H1 (cell line): ENCODE measurements at regions not wholly inside any gene's neighbourhood (a gene's known extent, or its start where the extent isn't known, plus 50 kb on each side); places are given as distances from the start of the nearest gene placed in this dataset.
A peak's percentile ranks its signal among the peaks of the same experiment; 100 is the strongest.

ENCODE experiments used
- CTCF ChIA-PET: fragments of 300-600 bp; sonication (Branson Sonifier 250); formaldehyde crosslinking; loops from one replicate; lab custom pipeline; 2021; ENCODE audit not compliant: partially characterized antibody; lab: Charles Lee
- POLR2A ChIA-PET: fragments of 300-600 bp; sonication (Branson Sonifier 250); formaldehyde crosslinking; loops from one replicate; lab custom pipeline; 2021; ENCODE audit warnings: inconsistent platforms; ENCODE audit not compliant: partially characterized antibody; lab: Charles Lee
- DNase-seq, 2 experiments: peaks; one replicate each; pipeline versions ENCODE4 v3.0.0 to v3.0.0-alpha.2; 2010 to 2022; ENCODE audit warnings: low spot score in 2 of 2, low read depth in 1 of 2, mixed read lengths in 1 of 2
- FAIRE-seq: peaks from 2 replicates; lab custom pipeline; 2011; peaks lifted over from hg19 to GRCh38; lab: Jason Lieb, UNC
- H2AFZ ChIP-seq: 2 replicates; pipeline ENCODE4 v1.8.1; 2012; ENCODE audit warnings: low read length, inconsistent platforms
- H2AK5ac ChIP-seq: 2 replicates; pipeline ENCODE4 v1.6.1; 2013; ENCODE audit warnings: low read depth, low read length
- H2BK120ac ChIP-seq: replicated peaks from 2 replicates; pipeline ENCODE3; 2013; ENCODE audit warnings: low read depth, low read length, inconsistent platforms
- H2BK12ac ChIP-seq: 2 replicates; pipeline ENCODE4 v1.6.1; 2013; ENCODE audit warnings: low read depth, low read length
- H2BK15ac ChIP-seq: 2 replicates; pipeline ENCODE4 v1.6.1; 2013; ENCODE audit warnings: low read length
- H2BK20ac ChIP-seq: 2 replicates; pipeline ENCODE4 v1.6.1; 2013; ENCODE audit warnings: low read length
- H2BK5ac ChIP-seq: 2 replicates; pipeline ENCODE4 v1.6.1; 2013; ENCODE audit warnings: low read depth, low read length
- H3K14ac ChIP-seq: 2 replicates; pipeline ENCODE4 v1.6.1; 2013; ENCODE audit warnings: inconsistent platforms; ENCODE audit not compliant: insufficient read length
- H3K18ac ChIP-seq: 2 replicates; pipeline ENCODE4 v1.6.1; 2013; ENCODE audit warnings: low read length; ENCODE audit errors: extremely low read depth
- H3K23ac ChIP-seq: 2 replicates; pipeline ENCODE4 v1.6.1; 2013; ENCODE audit warnings: inconsistent platforms; ENCODE audit not compliant: insufficient read length
- H3K23me2 ChIP-seq: 2 replicates; pipeline ENCODE4 v1.6.1; 2013; ENCODE audit warnings: low read depth, low read length
- H3K27ac ChIP-seq: 2 replicates; pipeline ENCODE4 v1.6.1; 2011; ENCODE audit warnings: low read depth, low read length, inconsistent platforms
- H3K27me3 ChIP-seq, 4 experiments: replicated peaks in 1 of 4; 1 replicate in 1 of 4; 2 replicates in 3 of 4; pipeline versions ENCODE4 v1.6.1 to v1.8.1; 2011 to 2013; ENCODE audit warnings: low read length in 3 of 4, mild to moderate bottlenecking in 3 of 4, inconsistent platforms in 2 of 4, mixed read lengths in 2 of 4, moderate library complexity in 1 of 4; ENCODE audit not compliant: control insufficient read depth in 3 of 4, insufficient read depth in 3 of 4; ENCODE audit errors: extremely low read depth in 1 of 4
- H3K36me3 ChIP-seq, 4 experiments: 2 replicates each; pipeline versions ENCODE4 v1.6.1 to v1.8.1; 2011 to 2013; ENCODE audit warnings: mild to moderate bottlenecking in 4 of 4, low read length in 3 of 4, moderate library complexity in 2 of 4, control low read depth in 1 of 4, inconsistent platforms in 1 of 4; ENCODE audit not compliant: insufficient read depth in 4 of 4, control insufficient read depth in 2 of 4
- H3K4ac ChIP-seq: replicated peaks from 2 replicates; pipeline ENCODE3; 2013; ENCODE audit warnings: low read length, low read depth, mixed read lengths, inconsistent platforms; ENCODE audit not compliant: insufficient read length
- H3K4me1 ChIP-seq, 4 experiments: replicated peaks in 1 of 4; 1 replicate in 1 of 4; 2 replicates in 3 of 4; pipeline versions ENCODE4 v1.6.1 to v1.8.1; 2011 to 2013; ENCODE audit warnings: low read length in 3 of 4, inconsistent platforms in 2 of 4, mixed read lengths in 1 of 4; ENCODE audit not compliant: insufficient read depth in 4 of 4, control insufficient read depth in 3 of 4
- H3K4me2 ChIP-seq, 2 experiments: 2 replicates each; pipeline versions ENCODE4 v1.6.1 to v1.8.1; 2011 to 2013; ENCODE audit warnings: low read depth in 2 of 2, low read length in 2 of 2, control low read depth in 1 of 2, inconsistent platforms in 1 of 2, mild to moderate bottlenecking in 1 of 2; ENCODE audit not compliant: insufficient read depth in 1 of 2
- H3K4me3 ChIP-seq, 4 experiments: fragments of 200-600, 300-600 bp in 1 of 4; sonication (generic), shearing (Covaris generic), sonication (Bioruptor Twin) in 1 of 4; 2 replicates each; pipeline versions ENCODE4 v1.5.1 to v1.8.1; 2011 to 2016; ENCODE audit warnings: low read length in 4 of 4, low read depth in 3 of 4, control low read depth in 2 of 4, inconsistent platforms in 2 of 4, mild to moderate bottlenecking in 2 of 4, mixed read lengths in 1 of 4, moderate library complexity in 1 of 4; ENCODE audit not compliant: insufficient read depth in 2 of 4; ENCODE audit errors: extremely low read depth in 1 of 4
- H3K56ac ChIP-seq: replicated peaks from 2 replicates; pipeline ENCODE3; 2013; ENCODE audit warnings: low read depth, mild to moderate bottlenecking, mixed read lengths, low read length, inconsistent platforms; ENCODE audit not compliant: insufficient read length
- H3K79me1 ChIP-seq: 2 replicates; pipeline ENCODE4 v1.6.1; 2013; ENCODE audit warnings: low read depth, low read length, control low read depth
- H3K79me2 ChIP-seq, 2 experiments: 2 replicates each; pipeline versions ENCODE4 v1.6.1 to v1.8.1; 2012 to 2013; ENCODE audit warnings: low read length in 2 of 2, mild to moderate bottlenecking in 2 of 2, inconsistent platforms in 1 of 2; ENCODE audit not compliant: insufficient read depth in 2 of 2, control insufficient read depth in 1 of 2
- H3K9ac ChIP-seq, 4 experiments: replicated peaks in 1 of 4; 1 replicate in 1 of 4; 2 replicates in 3 of 4; pipeline versions ENCODE4 v1.6.1 to v1.8.1; 2011 to 2013; ENCODE audit warnings: low read depth in 3 of 4, low read length in 3 of 4, control low read depth in 2 of 4, mild to moderate bottlenecking in 2 of 4, moderate library complexity in 2 of 4, inconsistent platforms in 1 of 4; ENCODE audit errors: extremely low read depth in 1 of 4
- H3K9me3 ChIP-seq, 2 experiments: 2 replicates each; pipeline versions ENCODE4 v1.6.1 to v1.8.1; 2012 to 2013; ENCODE audit warnings: mild to moderate bottlenecking in 2 of 2, moderate library complexity in 2 of 2, control low read depth in 1 of 2, inconsistent platforms in 1 of 2, low read depth in 1 of 2, low read length in 1 of 2, mixed read lengths in 1 of 2; ENCODE audit not compliant: insufficient read depth in 2 of 2
- H4K20me1 ChIP-seq, 2 experiments: replicated peaks in 1 of 2; 2 replicates each; pipeline versions ENCODE3 to v1.8.1; 2011 to 2013; ENCODE audit warnings: inconsistent platforms in 2 of 2, low read length in 2 of 2, mild to moderate bottlenecking in 1 of 2; ENCODE audit not compliant: insufficient read depth in 2 of 2, control insufficient read depth in 1 of 2
- H4K5ac ChIP-seq: 2 replicates; pipeline ENCODE4 v1.6.1; 2013; ENCODE audit warnings: low read length, low read depth, mixed read lengths, inconsistent platforms; ENCODE audit not compliant: insufficient read length
- H4K8ac ChIP-seq: 2 replicates; pipeline ENCODE4 v1.8.0; 2013; ENCODE audit warnings: mild to moderate bottlenecking, moderate library complexity, low read length, inconsistent platforms; ENCODE audit not compliant: insufficient read depth; ENCODE audit errors: extremely low read depth
- H4K91ac ChIP-seq: replicated peaks from 2 replicates; pipeline ENCODE3; 2013; ENCODE audit warnings: low read length, mixed read lengths, inconsistent platforms; ENCODE audit not compliant: insufficient read length
- EGR1 ChIP-seq: IDR thresholded peaks from 2 replicates; pipeline ENCODE4 v1.6.1; 2011; ENCODE audit warnings: low read depth, low read length, borderline replicate concordance
- KDM1A ChIP-seq: fragments of 200-600, 300-600 bp; sonication (generic); IDR thresholded peaks from 2 replicates; pipeline ENCODE4 v1.7.1; 2016; ENCODE audit warnings: mild to moderate bottlenecking, low read length, borderline replicate concordance
- MAFK ChIP-seq: IDR thresholded peaks from 2 replicates; pipeline ENCODE4 v1.6.1; 2012; ENCODE audit warnings: low read depth, mild to moderate bottlenecking, improper control_type of control experiment, low read length
- WGBS, 2 experiments: shearing (Covaris generic) in 1 of 2; methylation state at CpG; one replicate each; pipeline versions ENCODE4 v1.1.6 to v1.1.7; 2013 to 2015; ENCODE audit warnings: low lambda C conversion rate in 2 of 2, mixed read lengths in 2 of 2, inconsistent platforms in 1 of 2, low coverage in 1 of 2, missing lambda C conversion rate in 1 of 2; ENCODE audit not compliant: insufficient replicate concordance in 2 of 2, insufficient coverage in 1 of 2, insufficient read length in 1 of 2; ENCODE audit errors: extremely low coverage in 1 of 2, missing lambda C conversion rate in 1 of 2; 5-methylcytosine and 5-hydroxymethylcytosine counted together

GRCh38 chr10:131778842-131779241 is 122.0 kb upstream of the PPP2R2D start:
- Histone ChIP-seq H3K27me3 (no peaks in the 10 kb centered on the region), H2BK20ac (0 out of 2 replicates have a peak overlapping the region, but pooled peaks have one; percentile 48), H3K23ac (no peak overlapping the region), H3K23me2 (no peaks in the 10 kb centered on the region), H3K18ac (no peak overlapping the region), H3K4me3 (no peak overlapping the region)
- no peak for FAIRE-seq
- peak in 1 of 2 experiments; percentile 30 for DNase-seq
- TF ChIP-seq MAFK (no peak), KDM1A (no peak), EGR1 (no peak)
- TF ChIP-seq, all 59 proteins: peak for 0
- Histone ChIP-seq H3K4me1 (no peaks in the 10 kb centered on the region), H2AFZ (no peak overlapping the region), H3K9me3 (peaks cover 7 to 13% of the 10 kb centered on the region in 2 experiments; a peak in 3 of 4 replicates), H3K14ac (no peak overlapping the region), H3K36me3 (no peaks in the 10 kb centered on the region), H2BK15ac (no peak overlapping the region), H4K20me1 (no peaks in the 10 kb centered on the region), H3K9ac (no peak overlapping the region), H3K56ac (no peak overlapping the region), H4K91ac (no peak overlapping the region), H4K5ac (no peak overlapping the region), H3K4ac (no peak overlapping the region), H4K8ac (no peak overlapping the region), H2AK5ac (no peak overlapping the region), H2BK5ac (no peak overlapping the region; the same call in 1 of the 2 replicates), H3K79me1 (no peaks in the 10 kb centered on the region), H2BK12ac (peak overlapping the region; percentile 39; the same call in 1 of the 2 replicates), H3K4me2 (no peak overlapping the region), H2BK120ac (no peak overlapping the region), H3K27ac (no peak overlapping the region), H3K79me2 (no peaks in the 10 kb centered on the region)
- ChIA-PET CTCF (interaction anchor here (1.3 kb wide), 1 partner anchor 50 kb away, joined by 3 read pairs; no protein-coding TSS in a partner anchor), POLR2A (no interaction called here)
- 90% methylated on average over 8 of the region's 8 CpGs; no CpG with 5 or more reads in 1 of the 2 experiments for WGBS, 2 experiments
